ENCODE measurements at regions not wholly inside any gene's neighbourhood (a gene's known extent, or its start where the extent isn't known, plus 50 kb on each side); places are given as distances from the start of the nearest gene placed in this dataset.
A peak's percentile ranks its signal among the peaks of the same experiment; 100 is the strongest.
"Not testable (repeated sequence)": the region's sequence is repeated elsewhere in the genome, so short reads cannot be mapped to it uniquely, and the experiment has no call there.

GRCh38 chr13:100788540-100788939 lies 113.9 kb upstream of the TMTC4 start:
- peaks cover 9 to 27% (median 14%) of the 10 kb centered on the region in 11 experiments; a peak in 20 of 22 replicates for H3K9me3 ChIP-seq (replicated peaks in 1 of 11)
- no peak overlapping the region for H3K4me2 ChIP-seq
- no peaks in the 10 kb centered on the region for H3K36me3 ChIP-seq
- peaks cover 11 to 23% (median 14%) of the 10 kb centered on the region in 10 experiments for H3K4me1 ChIP-seq
- no peak overlapping the region for H3K27ac ChIP-seq
- no peaks in the 10 kb centered on the region for H3K27me3 ChIP-seq
- no peak overlapping the region for H3K4me3 ChIP-seq
- H4K20me1 ChIP-seq: no peaks in the 10 kb centered on the region
- H3K9ac ChIP-seq: no peak overlapping the region
- TF ChIP-seq Cebpa-rat (IDR thresholded peaks at IDR 0.05): no peak

- Histone ChIP-seq H3K9me3 (replicated peaks in 1 of 11) (peaks cover 9 to 22% (median 13%) of the 10 kb centered on the region in 11 experiments; a peak in 20 of 22 replicates), H3K36me3 (no peaks in the 10 kb centered on the region), H3K27me3 (no peaks in the 10 kb centered on the region), H4K20me1 (no peaks in the 10 kb centered on the region), H3K27ac (no peak overlapping the region), H3K4me2 (no peak overlapping the region), H3K4me1 (peaks cover 11 to 23% (median 14%) of the 10 kb centered on the region in 10 experiments), H3K4me3 (no peak overlapping the region), H3K9ac (no peak overlapping the region)
- no peak for TF ChIP-seq Cebpa-rat (IDR thresholded peaks at IDR 0.05)
These were observed 113.3 kb upstream of the TMTC4 start for GRCh38 chr13:100787899-100788298.

GRCh38 chr13:100776686-100777085 lies 102.1 kb upstream of the TMTC4 start:
- H3K4me1 ChIP-seq: peaks cover 8 to 39% (median 25%) of the 10 kb centered on the region in 10 experiments; a peak in 19 of 20 replicates
- H3K36me3 ChIP-seq, H4K20me1 ChIP-seq, H3K9ac ChIP-seq, H3K27ac ChIP-seq, H3K4me3 ChIP-seq, H3K27me3 ChIP-seq: not testable (repeated sequence)
- H3K9me3 ChIP-seq (replicated peaks in 1 of 11): peaks cover 0 to 12% (median 0%) of the 10 kb centered on the region in 11 experiments; a peak in 2 of 22 replicates
- peak overlapping the region in 5 of 11 experiments; percentile 29 to 78 (median 57); a peak in 11 of 22 replicates for H3K4me2 ChIP-seq

GRCh38 chr13:100773923-100774663 lies 99.5 kb upstream of the TMTC4 start:
- no peaks in the 10 kb centered on the region for H4K20me1 ChIP-seq

GRCh38 chr13:100773429-100773828 lies 98.8 kb upstream of the TMTC4 start:
- no peak for TF ChIP-seq Cebpa-rat (IDR thresholded peaks at IDR 0.05)
- Histone ChIP-seq H3K27me3 (no peaks in the 10 kb centered on the region), H4K20me1 (no peaks in the 10 kb centered on the region), H3K27ac (no peak overlapping the region), H3K4me3 (no peak overlapping the region), H3K4me2 (no peak overlapping the region), H3K4me1 (peaks cover 8 to 39% (median 25%) of the 10 kb centered on the region in 10 experiments; a peak in 19 of 20 replicates), H3K36me3 (no peaks in the 10 kb centered on the region), H3K9ac (no peak overlapping the region), H3K9me3 (replicated peaks in 1 of 11) (peaks cover 0 to 16% (median 5%) of the 10 kb centered on the region in 11 experiments; a peak in 5 of 22 replicates)

More at GRCh38 chr13:100773923-100774663, 99.5 kb upstream of the TMTC4 start:
- H3K27me3 ChIP-seq: no peaks in the 10 kb centered on the region
- TF ChIP-seq Cebpa-rat (IDR thresholded peaks at IDR 0.05): no peak
- H3K4me3 ChIP-seq: no peak overlapping the region
- H3K36me3 ChIP-seq: no peaks in the 10 kb centered on the region
- peaks cover 8 to 39% (median 25%) of the 10 kb centered on the region in 10 experiments; a peak in 19 of 20 replicates for H3K4me1 ChIP-seq
- no peak overlapping the region for H3K9ac ChIP-seq
- H3K9me3 ChIP-seq (replicated peaks in 1 of 11): peaks cover 0 to 16% (median 5%) of the 10 kb centered on the region in 11 experiments; a peak in 5 of 22 replicates
- peak overlapping the region in 5 of 11 experiments; percentile 2 to 53 (median 13); a peak in 6 of 22 replicates for H3K27ac ChIP-seq
- peak overlapping the region in 9 of 11 experiments; percentile 33 to 82 (median 76); a peak in 18 of 22 replicates for H3K4me2 ChIP-seq

GRCh38 chr13:100767192-100767591 lies 92.6 kb upstream of the TMTC4 start:
- H3K9ac ChIP-seq: no peak overlapping the region
- no peaks in the 10 kb centered on the region for H3K27me3 ChIP-seq
- H3K4me2 ChIP-seq: no peak overlapping the region
- peaks cover 0 to 19% (median 10%) of the 10 kb centered on the region in 11 experiments; a peak in 15 of 22 replicates for H3K9me3 ChIP-seq (replicated peaks in 1 of 11)
- no peaks in the 10 kb centered on the region for H3K36me3 ChIP-seq
- H4K20me1 ChIP-seq: no peaks in the 10 kb centered on the region
- no peak overlapping the region for H3K27ac ChIP-seq
- no peaks in the 10 kb centered on the region for H3K4me1 ChIP-seq
- H3K4me3 ChIP-seq: no peak overlapping the region
- no peak for TF ChIP-seq Cebpa-rat (IDR thresholded peaks at IDR 0.05)

GRCh38 chr13:100766570-100766969 lies 92.0 kb upstream of the TMTC4 start:
- H4K20me1 ChIP-seq, H3K27ac ChIP-seq, H3K4me3 ChIP-seq, H3K4me1 ChIP-seq, H3K4me2 ChIP-seq, H3K27me3 ChIP-seq, H3K36me3 ChIP-seq, H3K9ac ChIP-seq: not testable (repeated sequence)
- peaks cover 0 to 21% (median 12%) of the 10 kb centered on the region in 11 experiments; a peak in 15 of 22 replicates for H3K9me3 ChIP-seq (replicated peaks in 1 of 11)

- Histone ChIP-seq H3K36me3 (no peaks in the 10 kb centered on the region), H3K4me2 (no peak overlapping the region), H3K9me3 (replicated peaks in 1 of 11) (peaks cover 0 to 15% (median 11%) of the 10 kb centered on the region in 11 experiments; a peak in 14 of 22 replicates), H3K27ac (no peak overlapping the region), H3K9ac (no peak overlapping the region), H3K4me1 (no peaks in the 10 kb centered on the region), H3K27me3 (no peaks in the 10 kb centered on the region), H4K20me1 (no peaks in the 10 kb centered on the region), H3K4me3 (no peak overlapping the region)
- TF ChIP-seq Cebpa-rat (IDR thresholded peaks at IDR 0.05): no peak
These were observed 90.3 kb upstream of the TMTC4 start for GRCh38 chr13:100764937-100765336.

GRCh38 chr13:100762126-100762525 lies 87.5 kb upstream of the TMTC4 start:
- not testable (repeated sequence) for H3K27ac ChIP-seq, H3K9ac ChIP-seq, H3K4me2 ChIP-seq, H3K4me1 ChIP-seq, H3K4me3 ChIP-seq, H4K20me1 ChIP-seq, H3K27me3 ChIP-seq, H3K36me3 ChIP-seq
- H3K9me3 ChIP-seq (replicated peaks in 1 of 11): peaks cover 0 to 15% (median 11%) of the 10 kb centered on the region in 11 experiments; a peak in 14 of 22 replicates
